ENCODE measurements at regions not wholly inside any gene's neighbourhood (a gene's known extent, or its start where the extent isn't known, plus 50 kb on each side); places are given as distances from the start of the nearest gene placed in this dataset.

- Histone ChIP-seq H2BK20ac (ENCODE audit: low read length) (no peak overlapping the region), H3K4ac (replicated peaks; ENCODE audit: insufficient read length, low read depth, low read length) (no peak overlapping the region), H2BK15ac (ENCODE audit: low read length) (no peak overlapping the region), H3K4me1 (replicated peaks in 1 of 4; ENCODE audit: control insufficient read depth in 3 of 4, insufficient read depth in 4 of 4, low read length in 3 of 4) (peaks cover 0 to 6% (median 3%) of the 10 kb centered on the region in 4 experiments; a peak in 2 of 7 replicates), H3K4me3 (ENCODE audit: extremely low read depth in 1 of 4, insufficient read depth in 2 of 4, low read depth in 3 of 4, low read length in 4 of 4) (no peak overlapping the region), H3K9me3 (ENCODE audit: insufficient read depth in 2 of 2, low read depth in 1 of 2, low read length in 1 of 2) (no peaks in the 10 kb centered on the region), H2BK120ac (replicated peaks; ENCODE audit: low read depth, low read length) (no peak overlapping the region), H4K8ac (ENCODE audit: extremely low read depth, insufficient read depth, low read length) (no peak overlapping the region), H3K56ac (replicated peaks; ENCODE audit: insufficient read length, low read depth, low read length) (no peak overlapping the region), H3K4me2 (ENCODE audit: insufficient read depth in 1 of 2, low read depth in 2 of 2, low read length in 2 of 2) (no peak overlapping the region), H4K20me1 (replicated peaks in 1 of 2; ENCODE audit: control insufficient read depth in 1 of 2, insufficient read depth in 2 of 2, low read length in 2 of 2) (peaks cover 0 to 1% of the 10 kb centered on the region in 2 experiments), H3K79me2 (ENCODE audit: control insufficient read depth in 1 of 2, insufficient read depth in 2 of 2, low read length in 2 of 2) (no peaks in the 10 kb centered on the region), H2BK12ac (ENCODE audit: low read depth, low read length) (no peak overlapping the region), H3K27me3 (replicated peaks in 1 of 4; ENCODE audit: control insufficient read depth in 3 of 4, extremely low read depth in 1 of 4, insufficient read depth in 3 of 4, low read length in 3 of 4) (peaks cover 0 to 2% (median 0%) of the 10 kb centered on the region in 4 experiments; a peak in 2 of 7 replicates), H3K23me2 (ENCODE audit: low read depth, low read length) (no peaks in the 10 kb centered on the region; the same call in 1 of the 2 replicates), H3K9ac (replicated peaks in 1 of 4; ENCODE audit: extremely low read depth in 1 of 4, low read depth in 3 of 4, low read length in 3 of 4) (no peak overlapping the region), H3K23ac (ENCODE audit: insufficient read length) (no peak overlapping the region), H3K27ac (ENCODE audit: low read depth, low read length) (no peak overlapping the region), H3K36me3 (ENCODE audit: control insufficient read depth in 2 of 4, insufficient read depth in 4 of 4, low read length in 3 of 4) (no peaks in the 10 kb centered on the region), H3K79me1 (ENCODE audit: low read depth, low read length) (no peaks in the 10 kb centered on the region), H4K5ac (ENCODE audit: insufficient read length, low read depth, low read length) (no peak overlapping the region), H3K18ac (ENCODE audit: extremely low read depth, low read length) (no peak overlapping the region), H3K14ac (ENCODE audit: insufficient read length) (no peak overlapping the region), H2BK5ac (ENCODE audit: low read depth, low read length) (no peak overlapping the region), H2AFZ (ENCODE audit: low read length) (no peak overlapping the region), H4K91ac (replicated peaks; ENCODE audit: insufficient read length, low read length) (no peak overlapping the region), H2AK5ac (ENCODE audit: low read depth, low read length) (no peak overlapping the region)
- CTCF ChIA-PET (ENCODE audit: partially characterized antibody) = no interaction called here
- TF ChIP-seq ZNF274 (IDR thresholded peaks at IDR 0.05; ENCODE audit: borderline replicate concordance, extremely low read depth, low read length) (no peak), CEBPB (IDR thresholded peaks at IDR 0.05; ENCODE audit: low read depth, low read length) (no peak)
- FAIRE-seq = no peak
- POLR2A ChIA-PET (ENCODE audit: partially characterized antibody) = interaction anchor here (0.7 kb wide), 1 partner anchor 9 kb away, joined by 3 read pairs; no protein-coding TSS in a partner anchor
- peak in 1 of 2 experiments; percentile 38 for DNase-seq (ENCODE audit: low read depth in 1 of 2, low spot score in 2 of 2)
- 82% methylated on average over 8 of the region's 9 CpGs; no CpG with 5 or more reads in 1 of the 2 experiments for WGBS, 2 experiments (ENCODE audit: extremely low coverage in 1 of 2, insufficient coverage in 1 of 2, insufficient read length in 1 of 2, insufficient replicate concordance in 2 of 2, low coverage in 1 of 2, low lambda C conversion rate in 2 of 2, missing lambda C conversion rate in 1 of 2)
These were observed 205.2 kb downstream of the ERMARD start for GRCh38 chr6:169956580-169956979.

Data from H1 (cell line).